GM20431 (cell line): ENCODE measurements at regions not wholly inside any gene's neighbourhood (a gene's known extent, or its start where the extent isn't known, plus 50 kb on each side); places are given as distances from the start of the nearest gene placed in this dataset.

Experiments used
- in situ Hi-C: fragments of 300-500 bp; cut with MseI, MboI; formaldehyde crosslinking; loops from one replicate; pipeline ENCODE4 v1.15.0; 2020; ENCODE audit warnings: low sequenced_read_pairs; ENCODE audit not compliant: unreplicated experiment

GRCh38 chr9:89961616-89962341, 357.0 kb downstream of the GADD45G start:
- in situ Hi-C loops = no loop called here

GRCh38 chr9:89963280-89963679, 358.5 kb downstream of the GADD45G start:
- in situ Hi-C loops = no loop called here

GRCh38 chr9:89967527-89967926, 362.7 kb downstream of the GADD45G start:
- in situ Hi-C loops = no loop called here

- in situ Hi-C loops = no loop called here
Measured at GRCh38 chr9:89969156-89969675, 364.4 kb downstream of the GADD45G start.

- in situ Hi-C loops = no loop called here
Measured at GRCh38 chr9:89969881-89970639, 365.2 kb downstream of the GADD45G start.

- in situ Hi-C loops = no loop called here
Measured at GRCh38 chr9:89970701-89971100, 365.9 kb downstream of the GADD45G start.

- in situ Hi-C loops = no loop called here
Measured at GRCh38 chr9:89972535-89972934, 367.7 kb downstream of the GADD45G start.

GRCh38 chr9:89974582-89974981, 369.8 kb downstream of the GADD45G start:
- in situ Hi-C loops = no loop called here

GRCh38 chr9:89975024-89975423, 370.2 kb downstream of the GADD45G start:
- in situ Hi-C loops = no loop called here

GRCh38 chr9:89975630-89976029, 370.8 kb downstream of the GADD45G start:
- in situ Hi-C loops = no loop called here

- in situ Hi-C loops = no loop called here
Measured at GRCh38 chr9:89978185-89978584, 373.4 kb downstream of the GADD45G start.

GRCh38 chr9:89980600-89980999, 375.8 kb downstream of the GADD45G start:
- in situ Hi-C loops = no loop called here

- in situ Hi-C loops = no loop called here
Measured at GRCh38 chr9:89982016-89982415, 377.2 kb downstream of the GADD45G start.

- in situ Hi-C loops = no loop called here
Measured at GRCh38 chr9:89983411-89983810, 378.6 kb downstream of the GADD45G start.

- in situ Hi-C loops = no loop called here
Measured at GRCh38 chr9:89984214-89984613, 379.4 kb downstream of the GADD45G start.

GRCh38 chr9:89985068-89985467, 380.3 kb downstream of the GADD45G start:
- in situ Hi-C loops = no loop called here

GRCh38 chr9:89986190-89986589, 381.4 kb downstream of the GADD45G start:
- in situ Hi-C loops = no loop called here

GRCh38 chr9:89988458-89988857, 383.6 kb downstream of the GADD45G start:
- in situ Hi-C loops = no loop called here

- in situ Hi-C loops = no loop called here
Measured at GRCh38 chr9:89991204-89991790, 386.5 kb downstream of the GADD45G start.

- in situ Hi-C loops = no loop called here
Measured at GRCh38 chr9:89992326-89993198, 387.8 kb downstream of the GADD45G start.
